ENCODE measurements at regions not wholly inside any gene's neighbourhood (a gene's known extent, or its start where the extent isn't known, plus 50 kb on each side); places are given as distances from the start of the nearest gene placed in this dataset.

GRCh38 chr5:105982526-105982925 lies 1688.2 kb downstream of the EFNA5 start:
- no peak for TF ChIP-seq GATA2 (CRISPR knock-in tag; IDR thresholded peaks at IDR 0.05)
- no peak for TF ChIP-seq MXI1 (IDR thresholded peaks at IDR 0.05; ENCODE audit: low read depth, low read length)
- TF ChIP-seq CTCF (IDR thresholded peaks at IDR 0.05): no peak
- Histone ChIP-seq H3K9ac (no peak overlapping the region), H3K36me3 (replicated peaks in 1 of 2; ENCODE audit: control insufficient read depth in 1 of 2, insufficient read depth in 2 of 2, low read length in 1 of 2) (no peaks in the 10 kb centered on the region), H3K79me2 (ENCODE audit: insufficient read depth) (no peaks in the 10 kb centered on the region), H3K4me3 (ENCODE audit: low read depth in 2 of 2, low read length in 1 of 2) (no peak overlapping the region), H2AFZ (ENCODE audit: low read depth) (no peak overlapping the region), H4K20me1 (ENCODE audit: insufficient read depth) (no peaks in the 10 kb centered on the region), H3K27ac (ENCODE audit: low read depth in 2 of 2, low read length in 1 of 2) (no peak overlapping the region), H3K27me3 (ENCODE audit: insufficient read depth) (no peaks in the 10 kb centered on the region), H3K9me2 (no peaks in the 10 kb centered on the region; the same call in 1 of the 2 replicates), H3K4me2 (no peak overlapping the region), H3K4me1 (ENCODE audit: control insufficient read depth in 1 of 2, insufficient read depth in 2 of 2, low read depth in 1 of 2, low read length in 1 of 2) (no peaks in the 10 kb centered on the region; a peak in 1 of 4 replicates), H3K9me3 (no peaks in the 10 kb centered on the region), H3F3A (replicated peaks; ENCODE audit: insufficient read depth) (no peaks in the 10 kb centered on the region)
- CTCF ChIA-PET: no interaction called here
- POLR2A ChIA-PET: no interaction called here
- WGBS (ENCODE audit: low lambda C conversion rate): 82% methylated on average over 4 of the region's 9 CpGs
- DNase-seq: no peak

- ChIA-PET CTCF (interaction anchor here (1.5 to 1.6 kb wide), 2 partner anchors 12 to 114 kb away, joined by 3 read pairs; no protein-coding TSS in a partner anchor), POLR2A (no interaction called here)
- no peak overlapping the region for H2AFZ ChIP-seq (ENCODE audit: low read depth)
- 92% methylated on average over 1 of the region's 1 CpG for WGBS (ENCODE audit: low lambda C conversion rate)
- H3K4me1 ChIP-seq (ENCODE audit: control insufficient read depth in 1 of 2, insufficient read depth in 2 of 2, low read depth in 1 of 2, low read length in 1 of 2): peaks cover 0 to 9% of the 10 kb centered on the region in 2 experiments; a peak in 1 of 4 replicates
- H4K20me1 ChIP-seq (ENCODE audit: insufficient read depth): no peaks in the 10 kb centered on the region
- no peaks in the 10 kb centered on the region for H3K36me3 ChIP-seq (replicated peaks in 1 of 2; ENCODE audit: control insufficient read depth in 1 of 2, insufficient read depth in 2 of 2, low read length in 1 of 2)
- H3K27me3 ChIP-seq (ENCODE audit: insufficient read depth): no peaks in the 10 kb centered on the region
- H3K27ac ChIP-seq (ENCODE audit: low read depth in 2 of 2, low read length in 1 of 2): peak overlapping the region in 1 of 2 experiments; percentile 43; a peak in 2 of 4 replicates
- H3K9ac ChIP-seq: no peak overlapping the region
- no peaks in the 10 kb centered on the region; the same call in 1 of the 2 replicates for H3K9me2 ChIP-seq
- no peaks in the 10 kb centered on the region for H3F3A ChIP-seq (replicated peaks; ENCODE audit: insufficient read depth)
- H3K4me2 ChIP-seq: no peak overlapping the region
- no peaks in the 10 kb centered on the region for H3K9me3 ChIP-seq
- H3K79me2 ChIP-seq (ENCODE audit: insufficient read depth): no peaks in the 10 kb centered on the region
- TF ChIP-seq FOXM1 (IDR thresholded peaks at IDR 0.05; ENCODE audit: low read depth) (no peak), POLR2AphosphoS5 (IDR thresholded peaks at IDR 0.05; ENCODE audit: low read depth, low read length) (no peak), TCF12 (IDR thresholded peaks at IDR 0.05) (no peak), JUND (IDR thresholded peaks at IDR 0.05) (no peak), SMC3 (IDR thresholded peaks at IDR 0.05; ENCODE audit: low read depth, low read length) (no peak), CHD2 (IDR thresholded peaks at IDR 0.05; ENCODE audit: low read length, partially characterized antibody) (no peak), GABPA (IDR thresholded peaks at IDR 0.05; ENCODE audit: low read depth) (no peak), NRF1 (IDR thresholded peaks at IDR 0.05; ENCODE audit: low read depth, low read length) (no peak), RCOR1 (IDR thresholded peaks at IDR 0.05; ENCODE audit: low read length) (no peak), MAX (IDR thresholded peaks at IDR 0.05; ENCODE audit: low read depth) (no peak), TAF1 (IDR thresholded peaks at IDR 0.05; ENCODE audit: borderline replicate concordance, low read depth, low read length) (no peak), RFX5 (IDR thresholded peaks at IDR 0.05; ENCODE audit: low read length) (no peak)
- DNase-seq: no peak
- no peak overlapping the region for H3K4me3 ChIP-seq (ENCODE audit: low read depth in 2 of 2, low read length in 1 of 2)
Measured at GRCh38 chr5:105978011-105978410, 1692.7 kb downstream of the EFNA5 start.
